ENCODE measurements at regions not wholly inside any gene's neighbourhood (a gene's known extent, or its start where the extent isn't known, plus 50 kb on each side); places are given as distances from the start of the nearest gene placed in this dataset.

- intact Hi-C loops (cut with DNase I), result no loop called here
- no peak for DNase-seq (ENCODE audit: low spot score)
- WGBS, result 67% methylated on average over 2 of the region's 2 CpGs
- H3K4me1 ChIP-seq (replicated peaks), result no peaks in the 10 kb centered on the region
- TF ChIP-seq POLR2A (IDR thresholded peaks at IDR 0.05), result no peak
- TF ChIP-seq POLR2AphosphoS5 (IDR thresholded peaks at IDR 0.05), result no peak
- TF ChIP-seq, protein P1, sequence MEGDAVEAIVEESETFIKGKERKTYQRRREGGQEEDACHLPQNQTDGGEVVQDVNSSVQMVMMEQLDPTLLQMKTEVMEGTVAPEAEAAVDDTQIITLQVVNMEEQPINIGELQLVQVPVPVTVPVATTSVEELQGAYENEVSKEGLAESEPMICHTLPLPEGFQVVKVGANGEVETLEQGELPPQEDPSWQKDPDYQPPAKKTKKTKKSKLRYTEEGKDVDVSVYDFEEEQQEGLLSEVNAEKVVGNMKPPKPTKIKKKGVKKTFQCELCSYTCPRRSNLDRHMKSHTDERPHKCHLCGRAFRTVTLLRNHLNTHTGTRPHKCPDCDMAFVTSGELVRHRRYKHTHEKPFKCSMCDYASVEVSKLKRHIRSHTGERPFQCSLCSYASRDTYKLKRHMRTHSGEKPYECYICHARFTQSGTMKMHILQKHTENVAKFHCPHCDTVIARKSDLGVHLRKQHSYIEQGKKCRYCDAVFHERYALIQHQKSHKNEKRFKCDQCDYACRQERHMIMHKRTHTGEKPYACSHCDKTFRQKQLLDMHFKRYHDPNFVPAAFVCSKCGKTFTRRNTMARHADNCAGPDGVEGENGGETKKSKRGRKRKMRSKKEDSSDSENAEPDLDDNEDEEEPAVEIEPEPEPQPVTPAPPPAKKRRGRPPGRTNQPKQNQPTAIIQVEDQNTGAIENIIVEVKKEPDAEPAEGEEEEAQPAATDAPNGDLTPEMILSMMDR (IDR thresholded peaks at IDR 0.05), result no peak
- no peaks in the 10 kb centered on the region for H3K27me3 ChIP-seq (replicated peaks; ENCODE audit: insufficient read depth)
- H3K36me3 ChIP-seq, result no peaks in the 10 kb centered on the region
- no peaks in the 10 kb centered on the region for H3K9me3 ChIP-seq
- no peak overlapping the region for H3K27ac ChIP-seq
- H3K4me3 ChIP-seq, result no peak overlapping the region
These were observed 102.8 kb upstream of the KCND2 start for GRCh38 chr7:120169996-120170783.

- no peaks in the 10 kb centered on the region for H3K27me3 ChIP-seq (replicated peaks; ENCODE audit: insufficient read depth)
- TF ChIP-seq POLR2AphosphoS5 (IDR thresholded peaks at IDR 0.05) (no peak), POLR2A (IDR thresholded peaks at IDR 0.05) (no peak)
- TF ChIP-seq, protein P1 (IDR thresholded peaks at IDR 0.05), result no peak
- no peak overlapping the region for H3K27ac ChIP-seq
- intact Hi-C loops (cut with DNase I), result no loop called here
- H3K9me3 ChIP-seq, result no peaks in the 10 kb centered on the region
- no peaks in the 10 kb centered on the region for H3K4me1 ChIP-seq (replicated peaks)
- H3K4me3 ChIP-seq, result no peak overlapping the region
- DNase-seq (ENCODE audit: low spot score), result no peak
- H3K36me3 ChIP-seq, result no peaks in the 10 kb centered on the region
These were observed 102.1 kb upstream of the KCND2 start for GRCh38 chr7:120170834-120171233.

- DNase-seq (ENCODE audit: low spot score), result no peak
- 41% methylated on average over 1 of the region's 1 CpG for WGBS
- Histone ChIP-seq H3K4me3 (no peak overlapping the region), H3K4me1 (replicated peaks) (no peaks in the 10 kb centered on the region), H3K9me3 (no peaks in the 10 kb centered on the region), H3K36me3 (no peaks in the 10 kb centered on the region), H3K27me3 (replicated peaks; ENCODE audit: insufficient read depth) (no peaks in the 10 kb centered on the region), H3K27ac (no peak overlapping the region)
- intact Hi-C loops (cut with DNase I), result no loop called here
- TF ChIP-seq POLR2A (IDR thresholded peaks at IDR 0.05), result no peak
- TF ChIP-seq, protein P1 (IDR thresholded peaks at IDR 0.05), result no peak
- TF ChIP-seq POLR2AphosphoS5 (IDR thresholded peaks at IDR 0.05), result no peak
These were observed 101.6 kb upstream of the KCND2 start for GRCh38 chr7:120171406-120171805.

- no peak overlapping the region for H3K4me3 ChIP-seq
- WGBS, result 80% methylated on average over 2 of the region's 2 CpGs
These were observed 92.8 kb upstream of the KCND2 start for GRCh38 chr7:120180221-120180620.

More at GRCh38 chr7:120180221-120180620, 92.8 kb upstream of the KCND2 start:
- no peaks in the 10 kb centered on the region for H3K9me3 ChIP-seq
- intact Hi-C loops (cut with DNase I), result no loop called here
- H3K27ac ChIP-seq, result no peak overlapping the region
- no peaks in the 10 kb centered on the region for H3K27me3 ChIP-seq (replicated peaks; ENCODE audit: insufficient read depth)
- H3K4me1 ChIP-seq (replicated peaks), result no peaks in the 10 kb centered on the region
- TF ChIP-seq, protein P1 (IDR thresholded peaks at IDR 0.05), result no peak
- TF ChIP-seq POLR2AphosphoS5 (IDR thresholded peaks at IDR 0.05), result no peak
- no peak for TF ChIP-seq POLR2A (IDR thresholded peaks at IDR 0.05)
- no peaks in the 10 kb centered on the region for H3K36me3 ChIP-seq
- no peak for DNase-seq (ENCODE audit: low spot score)
